ENCODE measurements at regions not wholly inside any gene's neighbourhood (a gene's known extent, or its start where the extent isn't known, plus 50 kb on each side); places are given as distances from the start of the nearest gene placed in this dataset.

GRCh38 chr11:110991661-110992355, 253.7 kb upstream of the POU2AF2 start:
- no peak overlapping the region for H3K4me3 ChIP-seq
- no peak for DNase-seq (ENCODE audit: low spot score)
- H3K4me1 ChIP-seq (replicated peaks) = no peaks in the 10 kb centered on the region
- H3K27me3 ChIP-seq (replicated peaks; ENCODE audit: insufficient read depth) = no peaks in the 10 kb centered on the region
- no peak overlapping the region for H3K27ac ChIP-seq
- no peaks in the 10 kb centered on the region for H3K9me3 ChIP-seq
- no peak for TF ChIP-seq CTCF (IDR thresholded peaks at IDR 0.05)
- TF ChIP-seq POLR2AphosphoS5 (IDR thresholded peaks at IDR 0.05) = no peak
- TF ChIP-seq POLR2A (IDR thresholded peaks at IDR 0.05) = no peak
- 49% methylated on average over 4 of the region's 4 CpGs for WGBS
- no peaks in the 10 kb centered on the region for H3K36me3 ChIP-seq
- intact Hi-C loops (cut with DNase I) = no loop called here

GRCh38 chr11:110990311-110990710, 255.2 kb upstream of the POU2AF2 start:
- no peak for DNase-seq (ENCODE audit: low spot score)
- 60% methylated on average over 3 of the region's 3 CpGs for WGBS

DNA sequence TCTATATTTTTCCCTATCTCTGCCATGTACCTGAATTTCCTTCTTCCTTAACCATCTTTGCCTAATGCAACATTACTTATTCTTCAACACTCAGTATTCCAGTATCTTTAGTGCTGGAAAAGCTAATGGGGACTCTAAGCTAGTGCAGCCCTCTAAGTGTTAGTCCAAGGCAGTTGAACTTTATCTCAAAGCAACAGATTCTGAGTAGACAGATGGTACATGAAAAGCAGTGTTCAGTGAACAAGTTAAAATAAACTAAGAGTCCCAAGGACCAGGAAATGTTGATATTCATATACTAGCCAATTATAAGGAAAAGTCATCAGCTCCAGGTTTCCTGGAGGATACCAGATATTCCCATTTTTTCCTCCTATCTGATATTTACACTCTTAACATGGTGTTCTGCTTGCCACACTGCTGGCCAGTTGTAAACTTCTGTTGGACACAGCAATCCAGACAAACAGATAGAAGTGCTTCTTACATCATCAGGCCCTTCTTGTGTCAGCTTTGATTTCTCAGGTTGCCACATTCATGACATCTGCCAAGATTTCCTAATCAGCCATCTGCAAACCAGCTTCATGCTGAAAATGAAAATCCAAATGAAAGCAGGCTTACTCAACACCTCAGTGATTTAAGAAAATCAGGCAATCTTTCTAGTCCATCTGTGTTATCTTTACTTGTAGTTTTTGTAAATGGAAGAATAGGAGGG, 255.9 kb upstream of the POU2AF2 start:
- Histone ChIP-seq H3K27ac (no peak overlapping the region), H3K4me3 (no peak overlapping the region), H3K36me3 (no peaks in the 10 kb centered on the region), H3K4me1 (replicated peaks) (no peaks in the 10 kb centered on the region), H3K9me3 (no peaks in the 10 kb centered on the region), H3K27me3 (replicated peaks; ENCODE audit: insufficient read depth) (no peaks in the 10 kb centered on the region)
- TF ChIP-seq POLR2AphosphoS5 (IDR thresholded peaks at IDR 0.05) = no peak
- TF ChIP-seq POLR2A (IDR thresholded peaks at IDR 0.05) = no peak
- no peak for TF ChIP-seq CTCF (IDR thresholded peaks at IDR 0.05)
- DNase-seq (ENCODE audit: low spot score) = no peak
- intact Hi-C loops (cut with DNase I) = no loop called here

More at GRCh38 chr11:110990311-110990710, 255.2 kb upstream of the POU2AF2 start:
- Histone ChIP-seq H3K27me3 (replicated peaks; ENCODE audit: insufficient read depth) (no peaks in the 10 kb centered on the region), H3K36me3 (no peaks in the 10 kb centered on the region), H3K4me3 (no peak overlapping the region), H3K4me1 (replicated peaks) (no peaks in the 10 kb centered on the region), H3K9me3 (no peaks in the 10 kb centered on the region), H3K27ac (no peak overlapping the region)
- intact Hi-C loops (cut with DNase I) = no loop called here
- TF ChIP-seq CTCF (IDR thresholded peaks at IDR 0.05) = no peak
- TF ChIP-seq POLR2AphosphoS5 (IDR thresholded peaks at IDR 0.05) = no peak
- TF ChIP-seq POLR2A (IDR thresholded peaks at IDR 0.05) = no peak

GRCh38 chr11:110988671-110989070, 256.9 kb upstream of the POU2AF2 start:
- intact Hi-C loops (cut with DNase I) = no loop called here
- no peaks in the 10 kb centered on the region for H3K4me1 ChIP-seq (replicated peaks)
- TF ChIP-seq CTCF (IDR thresholded peaks at IDR 0.05) (no peak), POLR2AphosphoS5 (IDR thresholded peaks at IDR 0.05) (no peak), POLR2A (IDR thresholded peaks at IDR 0.05) (no peak)
- no peak for DNase-seq (ENCODE audit: low spot score)
- no peaks in the 10 kb centered on the region for H3K9me3 ChIP-seq
- WGBS = 86% methylated on average over 3 of the region's 3 CpGs
- no peaks in the 10 kb centered on the region for H3K27me3 ChIP-seq (replicated peaks; ENCODE audit: insufficient read depth)
- no peaks in the 10 kb centered on the region for H3K36me3 ChIP-seq
- no peak overlapping the region for H3K27ac ChIP-seq
- no peak overlapping the region for H3K4me3 ChIP-seq

- DNase-seq (ENCODE audit: low spot score) = no peak
- WGBS = 92% methylated on average over 7 of the region's 7 CpGs
Measured at GRCh38 chr11:110986016-110986415, 259.5 kb upstream of the POU2AF2 start.

More at GRCh38 chr11:110986016-110986415, 259.5 kb upstream of the POU2AF2 start:
- intact Hi-C loops (cut with DNase I) = no loop called here
- Histone ChIP-seq H3K4me1 (replicated peaks) (no peaks in the 10 kb centered on the region), H3K27ac (no peak overlapping the region), H3K4me3 (no peak overlapping the region), H3K27me3 (replicated peaks; ENCODE audit: insufficient read depth) (no peaks in the 10 kb centered on the region), H3K9me3 (no peaks in the 10 kb centered on the region), H3K36me3 (no peaks in the 10 kb centered on the region)
- TF ChIP-seq CTCF (IDR thresholded peaks at IDR 0.05) (no peak), POLR2AphosphoS5 (IDR thresholded peaks at IDR 0.05) (no peak), POLR2A (IDR thresholded peaks at IDR 0.05) (no peak)
